ENCODE measurements at regions not wholly inside any gene's neighbourhood (a gene's known extent, or its start where the extent isn't known, plus 50 kb on each side); places are given as distances from the start of the nearest gene placed in this dataset.
"Not testable (repeated sequence)": the region's sequence is repeated elsewhere in the genome, so short reads cannot be mapped to it uniquely, and the experiment has no call there.

DNA sequence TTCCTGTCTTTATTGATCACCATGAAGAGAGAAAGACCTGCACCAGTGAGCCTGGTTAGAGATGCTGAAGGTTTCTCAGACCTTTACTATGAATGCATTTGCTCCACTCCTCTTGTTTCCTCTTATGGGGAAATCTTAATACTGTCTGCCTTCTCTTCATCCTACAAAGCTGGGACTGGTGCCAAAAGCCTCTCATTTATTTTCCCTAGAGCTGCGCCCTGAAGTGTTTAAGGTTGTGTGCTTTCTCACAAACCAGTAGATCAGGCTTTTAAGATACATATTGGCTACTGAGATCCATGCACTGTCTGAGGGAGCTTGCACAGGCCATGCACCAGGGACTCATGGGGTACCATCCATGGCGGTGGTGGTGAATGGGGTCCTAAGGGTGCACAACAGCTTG lies 286.1 kb upstream of the PMFBP1 start:
- Mint-ChIP-seq H3K27ac (no peak overlapping the region), H3K4me1 (no peaks in the 10 kb centered on the region), H3K9me3 (peaks cover 8 to 12% of the 10 kb centered on the region in 2 donors), H3K27me3 (ENCODE audit: low read depth in 2 of 2) (no peaks in the 10 kb centered on the region), H3K36me3 (peaks cover 11% of the 10 kb centered on the region), H3K4me3 (no peak overlapping the region)
- intact Hi-C loops (cut with micrococcal nuclease), result no loop called here
- Histone ChIP-seq H3K27ac (ENCODE audit: low read length) (no peak overlapping the region), H3K4me1 (ENCODE audit: control insufficient read depth, insufficient read depth, low read length) (no peaks in the 10 kb centered on the region), H3K27me3 (ENCODE audit: control insufficient read depth, insufficient read depth, low read length) (no peaks in the 10 kb centered on the region), H3K4me3 (ENCODE audit: low read length) (no peak overlapping the region), H3K36me3 (ENCODE audit: control insufficient read depth, insufficient read depth, low read length) (no peaks in the 10 kb centered on the region), H3K9me3 (ENCODE audit: control insufficient read depth, insufficient read depth, low read length) (peaks cover 21% of the 10 kb centered on the region)
- TF ChIP-seq, protein P1, sequence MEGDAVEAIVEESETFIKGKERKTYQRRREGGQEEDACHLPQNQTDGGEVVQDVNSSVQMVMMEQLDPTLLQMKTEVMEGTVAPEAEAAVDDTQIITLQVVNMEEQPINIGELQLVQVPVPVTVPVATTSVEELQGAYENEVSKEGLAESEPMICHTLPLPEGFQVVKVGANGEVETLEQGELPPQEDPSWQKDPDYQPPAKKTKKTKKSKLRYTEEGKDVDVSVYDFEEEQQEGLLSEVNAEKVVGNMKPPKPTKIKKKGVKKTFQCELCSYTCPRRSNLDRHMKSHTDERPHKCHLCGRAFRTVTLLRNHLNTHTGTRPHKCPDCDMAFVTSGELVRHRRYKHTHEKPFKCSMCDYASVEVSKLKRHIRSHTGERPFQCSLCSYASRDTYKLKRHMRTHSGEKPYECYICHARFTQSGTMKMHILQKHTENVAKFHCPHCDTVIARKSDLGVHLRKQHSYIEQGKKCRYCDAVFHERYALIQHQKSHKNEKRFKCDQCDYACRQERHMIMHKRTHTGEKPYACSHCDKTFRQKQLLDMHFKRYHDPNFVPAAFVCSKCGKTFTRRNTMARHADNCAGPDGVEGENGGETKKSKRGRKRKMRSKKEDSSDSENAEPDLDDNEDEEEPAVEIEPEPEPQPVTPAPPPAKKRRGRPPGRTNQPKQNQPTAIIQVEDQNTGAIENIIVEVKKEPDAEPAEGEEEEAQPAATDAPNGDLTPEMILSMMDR (IDR thresholded peaks at IDR 0.05), result no peak
- DNase-seq (no peak), ATAC-seq (no peak)
- WGBS (ENCODE audit: insufficient coverage), result 95% methylated on average over 2 of the region's 2 CpGs

DNA sequence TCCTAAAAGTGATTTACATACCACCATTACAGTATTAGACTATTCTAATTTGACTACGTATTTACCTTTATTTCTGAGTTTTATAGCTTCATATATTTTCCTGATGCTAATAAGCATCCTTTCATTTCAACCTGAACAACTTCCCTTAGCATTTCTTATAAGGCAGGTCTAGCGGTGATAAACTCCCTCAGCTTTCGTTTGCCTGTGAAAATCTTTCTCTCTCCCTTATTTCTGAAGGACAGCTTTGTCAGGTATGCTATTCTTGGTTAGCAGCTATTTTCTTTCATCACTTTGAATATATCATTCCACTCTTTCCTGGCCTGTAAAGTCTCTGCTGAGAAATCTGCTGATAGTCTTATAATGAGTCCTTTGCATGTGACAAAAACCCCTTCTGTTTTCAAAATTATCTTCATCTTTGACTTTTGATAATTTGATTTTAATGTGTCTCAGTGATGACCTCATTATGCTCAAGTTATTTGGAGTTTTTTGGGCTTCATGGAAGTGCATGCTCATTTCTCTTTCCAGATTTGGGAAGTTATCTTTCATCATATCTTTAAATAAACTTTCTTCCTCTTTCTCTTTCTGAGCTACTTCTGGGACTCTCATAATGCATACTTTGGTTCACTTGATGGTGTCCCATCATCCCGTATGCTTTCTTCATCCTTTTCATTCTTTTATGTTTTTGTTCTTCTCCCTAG lies 285.4 kb upstream of the PMFBP1 start:
- H3K9me3 ChIP-seq (ENCODE audit: control insufficient read depth, insufficient read depth, low read length), result peaks cover 21% of the 10 kb centered on the region
- H3K27me3 ChIP-seq (ENCODE audit: control insufficient read depth, insufficient read depth, low read length), result no peaks in the 10 kb centered on the region
- Mint-ChIP-seq H3K4me1 (no peaks in the 10 kb centered on the region), H3K36me3 (peaks cover 11% of the 10 kb centered on the region), H3K4me3 (no peak overlapping the region), H3K27ac (no peak overlapping the region), H3K27me3 (ENCODE audit: low read depth in 2 of 2) (no peaks in the 10 kb centered on the region), H3K9me3 (peaks cover 8 to 11% of the 10 kb centered on the region in 2 donors)
- TF ChIP-seq, protein P1 (IDR thresholded peaks at IDR 0.05), result no peak
- 100% methylated on average over 4 of the region's 4 CpGs for WGBS (ENCODE audit: insufficient coverage)
- no peak overlapping the region for H3K27ac ChIP-seq (ENCODE audit: low read length)
- no peaks in the 10 kb centered on the region for H3K36me3 ChIP-seq (ENCODE audit: control insufficient read depth, insufficient read depth, low read length)
- DNase-seq, result no peak
- no peak for ATAC-seq
- no peak overlapping the region for H3K4me3 ChIP-seq (ENCODE audit: low read length)
- no peaks in the 10 kb centered on the region for H3K4me1 ChIP-seq (ENCODE audit: control insufficient read depth, insufficient read depth, low read length)
- intact Hi-C loops (cut with micrococcal nuclease), result no loop called here

DNA sequence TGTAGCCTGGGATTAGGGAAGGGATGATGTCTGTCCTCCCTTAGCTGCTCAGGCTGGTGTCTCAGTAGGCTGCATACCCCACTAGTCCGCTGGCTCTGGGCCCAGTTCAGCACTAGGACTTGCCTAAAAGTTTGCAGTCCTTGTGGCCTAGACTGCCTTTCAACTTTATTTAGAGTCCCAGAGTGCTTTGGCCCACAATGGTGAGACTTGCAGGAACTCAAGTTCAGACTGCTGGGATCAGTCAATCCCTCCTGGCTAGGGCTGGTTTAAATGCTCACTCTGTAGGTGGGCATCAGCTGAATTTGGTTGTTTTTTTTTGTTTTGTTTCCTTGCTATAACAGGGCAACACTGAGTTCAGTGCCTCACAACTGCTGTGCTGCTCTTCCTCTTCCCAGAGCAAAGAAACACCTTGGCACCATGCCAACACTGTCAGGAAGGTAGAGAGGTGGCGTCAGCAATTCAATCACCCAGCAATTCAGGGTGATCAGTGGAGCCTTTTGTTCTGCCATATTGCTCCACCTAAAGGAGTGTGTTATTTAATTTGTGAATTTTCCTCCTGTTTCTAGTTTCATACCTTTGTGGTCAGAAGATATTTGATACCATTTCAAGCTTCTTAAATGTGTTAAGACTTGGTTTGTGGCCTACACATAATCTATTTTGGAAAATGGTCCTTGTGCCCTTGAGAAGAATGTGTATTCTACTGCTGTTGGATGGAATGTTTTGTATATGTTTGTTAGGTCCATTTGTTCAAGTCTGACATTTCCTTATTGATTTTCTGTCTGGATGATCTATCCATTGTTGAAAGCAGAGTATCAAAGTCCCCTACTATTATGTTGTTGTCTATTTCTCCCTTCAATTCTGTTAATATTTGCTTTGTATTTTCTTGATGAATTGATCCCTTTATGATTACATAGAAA lies 284.0 kb upstream of the PMFBP1 start:
- H3K27me3 ChIP-seq (ENCODE audit: control insufficient read depth, insufficient read depth, low read length), result no peaks in the 10 kb centered on the region
- Mint-ChIP-seq H3K4me3 (no peak overlapping the region), H3K4me1 (no peaks in the 10 kb centered on the region), H3K27ac (no peak overlapping the region), H3K27me3 (ENCODE audit: low read depth in 2 of 2) (peaks cover 0 to 2% of the 10 kb centered on the region in 2 donors), H3K36me3 (peaks cover 11% of the 10 kb centered on the region), H3K9me3 (peaks cover 14 to 17% of the 10 kb centered on the region in 2 donors)
- intact Hi-C loops (cut with micrococcal nuclease), result no loop called here
- no peak overlapping the region for H3K27ac ChIP-seq (ENCODE audit: low read length)
- no peaks in the 10 kb centered on the region for H3K4me1 ChIP-seq (ENCODE audit: control insufficient read depth, insufficient read depth, low read length)
- H3K4me3 ChIP-seq (ENCODE audit: low read length), result no peak overlapping the region
- H3K9me3 ChIP-seq (ENCODE audit: control insufficient read depth, insufficient read depth, low read length), result peaks cover 21% of the 10 kb centered on the region
- TF ChIP-seq, protein P1 (IDR thresholded peaks at IDR 0.05), result no peak
- peak in 1 of 2 donors; percentile 13 for DNase-seq
- no peaks in the 10 kb centered on the region for H3K36me3 ChIP-seq (ENCODE audit: control insufficient read depth, insufficient read depth, low read length)
- ATAC-seq, result no peak
- 95% methylated on average over 1 of the region's 2 CpGs for WGBS (ENCODE audit: insufficient coverage)

DNA sequence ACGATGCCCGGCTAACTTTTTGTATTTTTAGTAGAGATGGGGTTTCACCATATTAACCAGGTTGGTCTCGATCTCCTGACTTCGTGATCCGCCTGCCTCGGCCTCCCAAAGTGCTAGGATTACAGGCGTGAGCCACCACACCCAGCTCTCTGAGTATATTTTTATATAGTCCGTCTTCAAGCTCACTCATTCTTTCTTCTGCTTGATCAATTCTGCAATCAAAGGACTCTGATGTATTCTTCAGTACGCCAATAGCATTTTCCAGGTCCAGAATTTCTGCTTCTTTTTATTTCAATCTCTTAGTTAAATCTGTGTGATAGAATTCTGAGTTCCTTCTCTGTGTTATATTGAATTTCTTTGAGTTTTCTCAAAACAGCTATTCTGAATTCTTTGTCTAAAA lies 281.9 kb upstream of the PMFBP1 start:
- H3K4me1 ChIP-seq (ENCODE audit: control insufficient read depth, insufficient read depth, low read length); H3K27me3 Mint-ChIP-seq (ENCODE audit: low read depth in 2 of 2); H3K27ac ChIP-seq (ENCODE audit: low read length); H3K4me1 Mint-ChIP-seq; H3K4me3 ChIP-seq (ENCODE audit: low read length); intact Hi-C loops (cut with micrococcal nuclease); ATAC-seq; DNase-seq; H3K27ac Mint-ChIP-seq; H3K36me3 ChIP-seq (ENCODE audit: control insufficient read depth, insufficient read depth, low read length); H3K4me3 Mint-ChIP-seq; H3K27me3 ChIP-seq (ENCODE audit: control insufficient read depth, insufficient read depth, low read length): not testable (repeated sequence)
- WGBS (ENCODE audit: insufficient coverage), result 98% methylated on average over 8 of the region's 9 CpGs
- peaks cover 11% of the 10 kb centered on the region for H3K36me3 Mint-ChIP-seq
- peaks cover 21% of the 10 kb centered on the region for H3K9me3 ChIP-seq (ENCODE audit: control insufficient read depth, insufficient read depth, low read length)
- peaks cover 14 to 17% of the 10 kb centered on the region in 2 donors for H3K9me3 Mint-ChIP-seq
